Left lung (tissue), 4 donors: ENCODE measurements at regions not wholly inside any gene's neighbourhood (a gene's known extent, or its start where the extent isn't known, plus 50 kb on each side); places are given as distances from the start of the nearest gene placed in this dataset.
A peak's percentile ranks its signal among the peaks of the same experiment; 100 is the strongest.
"Not testable (repeated sequence)": the region's sequence is repeated elsewhere in the genome, so short reads cannot be mapped to it uniquely, and the experiment has no call there.

Experiments
- ATAC-seq: fragments of 200-7000 bp; cut with Tn5 transposase; one replicate; pipeline ENCODE4 v1.9.1; 2020; ENCODE audit warnings: moderate library complexity
- DNase-seq, 4 donors: peaks; one replicate each; pipeline ENCODE4 v3.0.0-alpha.2; 2013 to 2020
- H3K27ac ChIP-seq, 2 donors: fragments of 200-600 bp; sonication (generic) in 1 of 2; one replicate each; pipeline versions ENCODE4 v1.5.0 to v1.8.0; 2020 to 2021
- H3K27me3 ChIP-seq, 2 donors: fragments of 200-600 bp; sonication (generic) in 1 of 2; one replicate each; pipeline versions ENCODE4 v1.5.0 to v1.8.0; 2020 to 2021
- H3K36me3 ChIP-seq, 2 donors: fragments of 200-600 bp; sonication (generic) in 1 of 2; one replicate each; pipeline versions ENCODE4 v1.5.0 to v1.8.0; 2020 to 2021
- H3K4me1 ChIP-seq, 2 donors: fragments of 200-600 bp; one replicate each; pipeline ENCODE4 v1.8.0; 2021
- H3K4me3 ChIP-seq, 2 donors: fragments of 200-600 bp; sonication (generic) in 1 of 2; one replicate each; pipeline versions ENCODE4 v1.5.0 to v1.8.0; 2020 to 2021; ENCODE audit warnings: mild to moderate bottlenecking in 1 of 2
- H3K9me3 ChIP-seq, 2 donors: fragments of 200-600 bp; sonication (generic) in 1 of 2; one replicate each; pipeline versions ENCODE4 v1.5.0 to v1.8.0; 2020 to 2021
- intact Hi-C, 2 donors: fragments of 100-400 bp; cut with DNase I; formaldehyde crosslinking; loops; one replicate each; pipeline versions ENCODE4 v1.11.2 to v1.14.2; 2022
- TF ChIP-seq, protein P1 (sequence below), 2 donors: fragments of 200-600 bp; sonication (generic) in 1 of 2; IDR thresholded peaks; one replicate each; pipeline versions ENCODE4 v1.5.0 to v1.8.0; 2021; ENCODE audit warnings: antibody characterized with exemption in 2 of 2
- donor health status: DM: no; HTN: yes; CAD: no.
- donor health status: DM: no; HTN: no; CAD: no.

DNA sequence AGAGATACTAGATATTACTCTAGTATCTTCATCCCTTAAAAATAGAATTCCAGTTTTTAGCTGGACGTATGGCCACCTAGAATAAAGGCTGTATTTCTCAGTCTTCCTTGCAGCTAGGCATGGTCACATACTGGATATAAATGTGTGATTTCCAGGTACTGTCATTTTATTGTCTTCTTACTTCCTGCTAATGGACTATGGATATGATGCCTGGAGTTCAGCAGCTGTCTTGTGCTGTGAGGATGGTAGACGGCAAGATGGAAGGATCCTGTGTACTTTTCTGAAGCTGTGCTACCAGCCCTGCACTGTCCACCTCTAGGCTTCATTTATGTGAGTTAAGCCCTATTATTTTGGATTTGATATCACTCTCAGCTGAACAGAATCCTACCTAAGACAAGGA, 83.4 kb downstream of the EBLN2 start:
- H3K9me3 ChIP-seq: no peaks in the 10 kb centered on the region
- no peaks in the 10 kb centered on the region for H3K36me3 ChIP-seq
- no peaks in the 10 kb centered on the region for H3K4me1 ChIP-seq
- intact Hi-C loops: no loop called here
- H3K27me3 ChIP-seq: no peaks in the 10 kb centered on the region
- no peak overlapping the region for H3K4me3 ChIP-seq
- TF ChIP-seq, protein P1, sequence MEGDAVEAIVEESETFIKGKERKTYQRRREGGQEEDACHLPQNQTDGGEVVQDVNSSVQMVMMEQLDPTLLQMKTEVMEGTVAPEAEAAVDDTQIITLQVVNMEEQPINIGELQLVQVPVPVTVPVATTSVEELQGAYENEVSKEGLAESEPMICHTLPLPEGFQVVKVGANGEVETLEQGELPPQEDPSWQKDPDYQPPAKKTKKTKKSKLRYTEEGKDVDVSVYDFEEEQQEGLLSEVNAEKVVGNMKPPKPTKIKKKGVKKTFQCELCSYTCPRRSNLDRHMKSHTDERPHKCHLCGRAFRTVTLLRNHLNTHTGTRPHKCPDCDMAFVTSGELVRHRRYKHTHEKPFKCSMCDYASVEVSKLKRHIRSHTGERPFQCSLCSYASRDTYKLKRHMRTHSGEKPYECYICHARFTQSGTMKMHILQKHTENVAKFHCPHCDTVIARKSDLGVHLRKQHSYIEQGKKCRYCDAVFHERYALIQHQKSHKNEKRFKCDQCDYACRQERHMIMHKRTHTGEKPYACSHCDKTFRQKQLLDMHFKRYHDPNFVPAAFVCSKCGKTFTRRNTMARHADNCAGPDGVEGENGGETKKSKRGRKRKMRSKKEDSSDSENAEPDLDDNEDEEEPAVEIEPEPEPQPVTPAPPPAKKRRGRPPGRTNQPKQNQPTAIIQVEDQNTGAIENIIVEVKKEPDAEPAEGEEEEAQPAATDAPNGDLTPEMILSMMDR (IDR thresholded peaks at IDR 0.05): no peak
- ATAC-seq (no peak), DNase-seq (no peak)
- H3K27ac ChIP-seq: no peak overlapping the region

DNA sequence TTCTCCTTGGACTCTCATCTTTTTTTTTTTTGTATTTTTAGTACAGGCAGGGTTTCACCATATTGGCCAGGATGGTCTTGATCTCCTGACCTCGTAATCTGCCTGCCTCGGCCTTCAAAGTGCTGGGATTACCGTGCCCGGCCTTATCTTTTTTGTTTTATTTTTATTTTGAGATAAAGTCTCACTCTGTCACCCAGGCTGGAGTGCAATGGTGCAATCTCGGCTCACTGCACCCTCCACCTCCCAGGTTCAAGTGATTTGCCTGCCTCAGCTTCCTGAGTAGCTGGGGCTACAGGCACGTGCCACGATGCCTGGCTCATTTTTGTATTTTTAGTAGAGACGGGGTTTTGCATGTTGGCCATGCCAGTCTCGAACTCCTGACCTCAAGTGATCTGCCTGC, 86.0 kb downstream of the EBLN2 start:
- H3K36me3 ChIP-seq, H3K9me3 ChIP-seq, DNase-seq, H3K4me1 ChIP-seq, ATAC-seq, H3K27ac ChIP-seq, H3K4me3 ChIP-seq, H3K27me3 ChIP-seq, intact Hi-C loops: not testable (repeated sequence)

DNA sequence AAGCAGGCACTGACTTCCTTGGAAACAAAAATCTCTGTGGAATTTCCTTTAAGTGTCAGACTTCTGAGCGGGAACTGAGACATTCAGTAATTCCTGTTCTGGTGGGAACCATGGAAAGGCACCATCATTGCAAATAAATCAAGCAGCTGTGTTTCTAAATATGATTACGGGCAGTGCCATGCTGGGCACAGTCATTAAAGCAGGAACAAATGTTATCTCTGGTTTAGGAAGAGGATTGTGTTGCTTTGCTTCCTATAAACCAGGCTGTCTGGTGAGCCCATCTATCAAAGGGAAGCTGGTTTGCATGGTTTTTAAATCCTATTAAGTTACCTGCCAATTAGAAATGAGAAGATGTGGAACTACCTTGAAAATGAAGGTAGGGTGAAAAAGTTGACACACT, 86.7 kb downstream of the EBLN2 start:
- intact Hi-C loops: no loop called here
- DNase-seq (no peak), ATAC-seq (no peak)
- no peak overlapping the region for H3K4me3 ChIP-seq
- H3K27ac ChIP-seq: no peak overlapping the region
- H3K27me3 ChIP-seq: no peaks in the 10 kb centered on the region
- no peaks in the 10 kb centered on the region for H3K4me1 ChIP-seq
- TF ChIP-seq, protein P1 (IDR thresholded peaks at IDR 0.05): no peak
- H3K36me3 ChIP-seq: no peaks in the 10 kb centered on the region
- H3K9me3 ChIP-seq: no peaks in the 10 kb centered on the region

- TF ChIP-seq, protein P1 (IDR thresholded peaks at IDR 0.05): no peak
- H3K27ac ChIP-seq: no peak overlapping the region
- no peaks in the 10 kb centered on the region for H3K36me3 ChIP-seq
- ATAC-seq: no peak
- H3K9me3 ChIP-seq: no peaks in the 10 kb centered on the region
- intact Hi-C loops: no loop called here
- peak in 2 of 4 donors; percentile 53 to 57 for DNase-seq
- no peaks in the 10 kb centered on the region for H3K4me1 ChIP-seq
- H3K4me3 ChIP-seq: no peak overlapping the region
- H3K27me3 ChIP-seq: no peaks in the 10 kb centered on the region
Measured at GRCh38 chr3:73148682-73149081, 87.2 kb downstream of the EBLN2 start.

- TF ChIP-seq, protein P1 (IDR thresholded peaks at IDR 0.05): no peak
- Histone ChIP-seq H3K27me3 (no peaks in the 10 kb centered on the region), H3K4me3 (no peak overlapping the region), H3K36me3 (no peaks in the 10 kb centered on the region), H3K9me3 (no peaks in the 10 kb centered on the region), H3K27ac (no peak overlapping the region), H3K4me1 (no peaks in the 10 kb centered on the region)
- intact Hi-C loops: no loop called here
- ATAC-seq (no peak), DNase-seq (no peak)
Measured at GRCh38 chr3:73150369-73151130, 89.1 kb downstream of the EBLN2 start.

GRCh38 chr3:73152571-73152970, 91.1 kb downstream of the EBLN2 start:
- H3K36me3 ChIP-seq, H3K4me3 ChIP-seq, DNase-seq, H3K27ac ChIP-seq, ATAC-seq, H3K4me1 ChIP-seq, H3K9me3 ChIP-seq, intact Hi-C loops, H3K27me3 ChIP-seq: not testable (repeated sequence)

GRCh38 chr3:73153057-73153456, 91.6 kb downstream of the EBLN2 start:
- H3K36me3 ChIP-seq, H3K27me3 ChIP-seq, H3K4me1 ChIP-seq, H3K9me3 ChIP-seq, ATAC-seq, H3K27ac ChIP-seq, intact Hi-C loops, H3K4me3 ChIP-seq, DNase-seq: not testable (repeated sequence)

DNA sequence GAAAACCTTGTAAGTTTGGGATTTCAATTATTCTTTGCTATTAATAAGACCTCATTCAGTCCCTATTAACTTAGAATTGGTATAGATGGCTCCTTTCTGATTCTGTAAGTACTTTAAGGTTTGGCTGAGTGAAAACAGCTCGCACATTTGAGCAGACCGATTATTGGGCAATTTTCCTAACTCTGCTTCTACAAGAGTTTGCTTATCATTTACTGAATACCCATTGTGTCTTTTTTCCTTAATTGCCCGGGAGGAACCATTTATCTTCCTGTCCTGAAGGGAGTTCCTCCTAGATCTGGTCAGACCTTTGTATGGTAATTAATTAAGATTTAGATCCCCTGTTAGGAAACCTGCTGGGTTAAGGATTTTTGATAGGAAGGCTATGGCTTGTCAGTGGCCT, 92.8 kb downstream of the EBLN2 start:
- H3K27ac ChIP-seq, H3K27me3 ChIP-seq, intact Hi-C loops, H3K4me3 ChIP-seq, ATAC-seq, H3K4me1 ChIP-seq, H3K36me3 ChIP-seq, H3K9me3 ChIP-seq: not testable (repeated sequence)
- DNase-seq: peak in 1 of 4 donors; percentile 22

DNA sequence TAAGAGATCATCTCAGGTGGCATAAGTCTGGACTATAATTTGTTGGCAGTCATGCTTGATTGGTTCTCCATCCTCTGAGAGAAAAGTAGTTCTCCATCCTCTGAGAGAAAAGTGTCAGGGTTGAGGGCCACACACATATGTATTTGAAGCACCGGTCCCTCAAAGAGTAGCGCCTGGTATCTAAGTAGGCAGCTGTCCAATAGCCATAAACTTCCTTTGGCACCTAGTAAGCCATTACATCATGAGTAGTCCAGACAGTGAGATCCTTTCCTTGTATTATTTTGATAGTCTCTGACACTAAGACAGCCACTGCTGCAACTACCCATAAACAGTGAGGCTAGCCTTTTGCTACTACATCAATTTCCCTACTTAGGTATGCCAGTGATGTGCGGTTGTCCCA, 94.0 kb downstream of the EBLN2 start:
- H3K4me1 ChIP-seq, H3K27ac ChIP-seq, H3K36me3 ChIP-seq, ATAC-seq, intact Hi-C loops, H3K9me3 ChIP-seq, DNase-seq, H3K27me3 ChIP-seq, H3K4me3 ChIP-seq: not testable (repeated sequence)
